ENCODE measurements at regions not wholly inside any gene's neighbourhood (a gene's known extent, or its start where the extent isn't known, plus 50 kb on each side); places are given as distances from the start of the nearest gene placed in this dataset.

- no peaks in the 10 kb centered on the region for H3K36me3 ChIP-seq
- H3K4me1 ChIP-seq: no peaks in the 10 kb centered on the region
- H3K27me3 ChIP-seq: peaks cover 0 to 12% (median 9%) of the 10 kb centered on the region in 3 donors
- TF ChIP-seq CTCF (IDR thresholded peaks at IDR 0.05 in 4 of 5, conservative IDR thresholded peaks at IDR 0.05 in 1 of 5) (no peak), POLR2A (IDR thresholded peaks at IDR 0.05) (no peak)
- DNase-seq (no peak), ATAC-seq (no peak)
- in situ Hi-C loops (cut with MboI; ENCODE audit: low sequenced_read_pairs in 4 of 4) (no loop called here), intact Hi-C loops (cut with DNase I; ENCODE audit: low total_unique reads) (no loop called here)
- no peak overlapping the region for H3K27ac ChIP-seq
- no peak overlapping the region for H3K4me3 ChIP-seq
- no peaks in the 10 kb centered on the region for H3K9me3 ChIP-seq
These were observed 104.3 kb upstream of the C14orf180 start for GRCh38 chr14:104475256-104475655.

GRCh38 chr14:104475802-104476201 lies 103.8 kb upstream of the C14orf180 start:
- TF ChIP-seq CTCF (IDR thresholded peaks at IDR 0.05 in 4 of 5, conservative IDR thresholded peaks at IDR 0.05 in 1 of 5) (no peak), POLR2A (IDR thresholded peaks at IDR 0.05) (no peak)
- in situ Hi-C loops (cut with MboI; ENCODE audit: low sequenced_read_pairs in 4 of 4): no loop called here
- Histone ChIP-seq H3K4me3 (no peak overlapping the region), H3K4me1 (no peaks in the 10 kb centered on the region), H3K36me3 (no peaks in the 10 kb centered on the region), H3K9me3 (no peaks in the 10 kb centered on the region), H3K27ac (no peak overlapping the region), H3K27me3 (peaks cover 0 to 12% (median 9%) of the 10 kb centered on the region in 3 donors)
- intact Hi-C loops (cut with DNase I; ENCODE audit: low total_unique reads): no loop called here
- no peak for DNase-seq
- no peak for ATAC-seq

GRCh38 chr14:104476437-104476836 lies 103.1 kb upstream of the C14orf180 start:
- ATAC-seq (no peak), DNase-seq (no peak)
- Histone ChIP-seq H3K27ac (no peak overlapping the region), H3K4me1 (no peaks in the 10 kb centered on the region), H3K27me3 (peaks cover 0 to 12% (median 9%) of the 10 kb centered on the region in 3 donors), H3K9me3 (no peaks in the 10 kb centered on the region), H3K4me3 (no peak overlapping the region), H3K36me3 (no peaks in the 10 kb centered on the region)
- intact Hi-C loops (cut with DNase I; ENCODE audit: low total_unique reads) (no loop called here), in situ Hi-C loops (cut with MboI; ENCODE audit: low sequenced_read_pairs in 4 of 4) (no loop called here)
- TF ChIP-seq CTCF (IDR thresholded peaks at IDR 0.05 in 4 of 5, conservative IDR thresholded peaks at IDR 0.05 in 1 of 5): no peak
- TF ChIP-seq POLR2A (IDR thresholded peaks at IDR 0.05): no peak

- Histone ChIP-seq H3K27me3 (peaks cover 0 to 12% (median 9%) of the 10 kb centered on the region in 3 donors), H3K9me3 (no peaks in the 10 kb centered on the region), H3K27ac (no peak overlapping the region), H3K4me1 (no peaks in the 10 kb centered on the region), H3K36me3 (no peaks in the 10 kb centered on the region), H3K4me3 (no peak overlapping the region)
- ATAC-seq: no peak
- in situ Hi-C loops (cut with MboI; ENCODE audit: low sequenced_read_pairs in 4 of 4) (no loop called here), intact Hi-C loops (cut with DNase I; ENCODE audit: low total_unique reads) (no loop called here)
- DNase-seq: no peak
- no peak for TF ChIP-seq CTCF (IDR thresholded peaks at IDR 0.05 in 4 of 5, conservative IDR thresholded peaks at IDR 0.05 in 1 of 5)
- TF ChIP-seq POLR2A (IDR thresholded peaks at IDR 0.05): no peak
These were observed 102.4 kb upstream of the C14orf180 start for GRCh38 chr14:104477117-104477623.
